ENCODE measurements at regions not wholly inside any gene's neighbourhood (a gene's known extent, or its start where the extent isn't known, plus 50 kb on each side); places are given as distances from the start of the nearest gene placed in this dataset.

GRCh38 chr9:1513105-1513504, 462.9 kb downstream of the DMRT2 start:
- Histone ChIP-seq H3K27me3 (replicated peaks in 2 of 5; ENCODE audit: control insufficient read depth in 4 of 5, insufficient read depth in 5 of 5, low read length in 4 of 5) (no peaks in the 10 kb centered on the region), H3K4me1 (ENCODE audit: control extremely low read depth in 1 of 4, control insufficient read depth in 4 of 4, insufficient read depth in 4 of 4, low read length in 3 of 4) (no peaks in the 10 kb centered on the region), H3K4me3 (ENCODE audit: control insufficient read depth in 1 of 7, extremely low read depth in 1 of 7, insufficient read depth in 4 of 7, low read depth in 2 of 7, low read length in 6 of 7) (no peak overlapping the region), H3K36me3 (ENCODE audit: control insufficient read depth in 4 of 4, insufficient read depth in 4 of 4, low read length in 3 of 4) (no peaks in the 10 kb centered on the region), H3K9me3 (ENCODE audit: control extremely low read depth in 1 of 5, control insufficient read depth in 4 of 5, insufficient read depth in 2 of 5, low read depth in 1 of 5, low read length in 4 of 5) (no peaks in the 10 kb centered on the region), H3K27ac (ENCODE audit: insufficient read depth in 1 of 2, low read depth in 1 of 2, low read length in 2 of 2, poor library complexity in 1 of 2, severe bottlenecking in 2 of 2) (no peak overlapping the region)
- ChIA-PET POLR2A (no interaction called here), CTCF (no interaction called here)
- WGBS (ENCODE audit: insufficient coverage), result no CpG with 5 or more reads among the region's 2 CpGs
- DNase-seq, result no peak

GRCh38 chr9:1514250-1514649, 464.1 kb downstream of the DMRT2 start:
- no peaks in the 10 kb centered on the region for H3K27me3 ChIP-seq (replicated peaks in 2 of 5; ENCODE audit: control insufficient read depth in 4 of 5, insufficient read depth in 5 of 5, low read length in 4 of 5)
- H3K9me3 ChIP-seq (ENCODE audit: control extremely low read depth in 1 of 5, control insufficient read depth in 4 of 5, insufficient read depth in 2 of 5, low read depth in 1 of 5, low read length in 4 of 5), result no peaks in the 10 kb centered on the region
- no peaks in the 10 kb centered on the region for H3K4me1 ChIP-seq (ENCODE audit: control extremely low read depth in 1 of 4, control insufficient read depth in 4 of 4, insufficient read depth in 4 of 4, low read length in 3 of 4)
- no peaks in the 10 kb centered on the region for H3K36me3 ChIP-seq (ENCODE audit: control insufficient read depth in 4 of 4, insufficient read depth in 4 of 4, low read length in 3 of 4)
- 78% methylated on average over 3 of the region's 3 CpGs for WGBS (ENCODE audit: insufficient coverage)
- H3K27ac ChIP-seq (ENCODE audit: insufficient read depth in 1 of 2, low read depth in 1 of 2, low read length in 2 of 2, poor library complexity in 1 of 2, severe bottlenecking in 2 of 2), result no peak overlapping the region
- POLR2A ChIA-PET, result no interaction called here
- CTCF ChIA-PET, result no interaction called here
- no peak for DNase-seq
- no peak overlapping the region for H3K4me3 ChIP-seq (ENCODE audit: control insufficient read depth in 1 of 7, extremely low read depth in 1 of 7, insufficient read depth in 4 of 7, low read depth in 2 of 7, low read length in 6 of 7)

DNA sequence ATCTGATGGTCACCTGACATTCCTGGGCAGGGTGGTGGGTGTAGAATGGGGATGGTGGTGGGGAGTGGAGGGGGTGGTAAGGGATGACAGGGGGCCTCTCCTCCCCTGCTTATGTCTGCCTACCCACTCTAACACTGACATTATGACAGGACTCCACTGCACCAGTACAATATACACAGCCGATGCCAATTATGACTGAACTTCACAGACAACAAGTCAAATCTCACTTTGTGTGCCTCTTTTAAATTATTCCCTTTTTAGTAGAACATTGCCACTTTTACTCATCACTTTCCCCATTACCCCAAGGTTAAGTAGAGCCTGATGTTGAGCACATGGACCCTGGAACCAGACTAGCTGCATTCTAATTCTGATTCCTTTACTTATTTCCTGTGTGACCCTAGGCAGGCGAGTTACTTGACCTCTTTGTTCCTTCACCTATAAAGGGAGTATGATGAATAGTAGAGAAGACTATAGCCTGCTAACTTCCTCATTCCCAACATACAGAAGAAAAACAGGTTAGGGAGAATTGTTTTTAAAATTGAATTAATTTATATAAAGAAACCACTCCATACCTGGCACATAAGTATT, 464.7 kb downstream of the DMRT2 start:
- CTCF ChIA-PET, result no interaction called here
- no peaks in the 10 kb centered on the region for H3K9me3 ChIP-seq (ENCODE audit: control extremely low read depth in 1 of 5, control insufficient read depth in 4 of 5, insufficient read depth in 2 of 5, low read depth in 1 of 5, low read length in 4 of 5)
- no peaks in the 10 kb centered on the region for H3K36me3 ChIP-seq (ENCODE audit: control insufficient read depth in 4 of 4, insufficient read depth in 4 of 4, low read length in 3 of 4)
- POLR2A ChIA-PET, result no interaction called here
- H3K27ac ChIP-seq (ENCODE audit: insufficient read depth in 1 of 2, low read depth in 1 of 2, low read length in 2 of 2, poor library complexity in 1 of 2, severe bottlenecking in 2 of 2), result no peak overlapping the region
- 100% methylated on average over 1 of the region's 2 CpGs for WGBS (ENCODE audit: insufficient coverage)
- H3K4me3 ChIP-seq (ENCODE audit: control insufficient read depth in 1 of 7, extremely low read depth in 1 of 7, insufficient read depth in 4 of 7, low read depth in 2 of 7, low read length in 6 of 7), result no peak overlapping the region
- no peaks in the 10 kb centered on the region for H3K4me1 ChIP-seq (ENCODE audit: control extremely low read depth in 1 of 4, control insufficient read depth in 4 of 4, insufficient read depth in 4 of 4, low read length in 3 of 4)
- DNase-seq, result no peak
- no peaks in the 10 kb centered on the region for H3K27me3 ChIP-seq (replicated peaks in 2 of 5; ENCODE audit: control insufficient read depth in 4 of 5, insufficient read depth in 5 of 5, low read length in 4 of 5)

- H3K27ac ChIP-seq (ENCODE audit: insufficient read depth in 1 of 2, low read depth in 1 of 2, low read length in 2 of 2, poor library complexity in 1 of 2, severe bottlenecking in 2 of 2), result no peak overlapping the region
- H3K4me3 ChIP-seq (ENCODE audit: control insufficient read depth in 1 of 7, extremely low read depth in 1 of 7, insufficient read depth in 4 of 7, low read depth in 2 of 7, low read length in 6 of 7), result no peak overlapping the region
- H3K36me3 ChIP-seq (ENCODE audit: control insufficient read depth in 4 of 4, insufficient read depth in 4 of 4, low read length in 3 of 4), result no peaks in the 10 kb centered on the region
- no peaks in the 10 kb centered on the region for H3K4me1 ChIP-seq (ENCODE audit: control extremely low read depth in 1 of 4, control insufficient read depth in 4 of 4, insufficient read depth in 4 of 4, low read length in 3 of 4)
- 96% methylated on average over 3 of the region's 3 CpGs for WGBS (ENCODE audit: insufficient coverage)
- no peaks in the 10 kb centered on the region for H3K9me3 ChIP-seq (ENCODE audit: control extremely low read depth in 1 of 5, control insufficient read depth in 4 of 5, insufficient read depth in 2 of 5, low read depth in 1 of 5, low read length in 4 of 5)
- H3K27me3 ChIP-seq (replicated peaks in 2 of 5; ENCODE audit: control insufficient read depth in 4 of 5, insufficient read depth in 5 of 5, low read length in 4 of 5), result no peaks in the 10 kb centered on the region
- ChIA-PET POLR2A (no interaction called here), CTCF (no interaction called here)
- no peak for DNase-seq
Observed at GRCh38 chr9:1515557-1515956, 465.4 kb downstream of the DMRT2 start.

- Histone ChIP-seq H3K27ac (ENCODE audit: insufficient read depth in 1 of 2, low read depth in 1 of 2, low read length in 2 of 2, poor library complexity in 1 of 2, severe bottlenecking in 2 of 2) (no peak overlapping the region), H3K4me1 (ENCODE audit: control extremely low read depth in 1 of 4, control insufficient read depth in 4 of 4, insufficient read depth in 4 of 4, low read length in 3 of 4) (no peaks in the 10 kb centered on the region), H3K27me3 (replicated peaks in 2 of 5; ENCODE audit: control insufficient read depth in 4 of 5, insufficient read depth in 5 of 5, low read length in 4 of 5) (no peaks in the 10 kb centered on the region), H3K9me3 (ENCODE audit: control extremely low read depth in 1 of 5, control insufficient read depth in 4 of 5, insufficient read depth in 2 of 5, low read depth in 1 of 5, low read length in 4 of 5) (no peaks in the 10 kb centered on the region), H3K36me3 (ENCODE audit: control insufficient read depth in 4 of 4, insufficient read depth in 4 of 4, low read length in 3 of 4) (no peaks in the 10 kb centered on the region), H3K4me3 (ENCODE audit: control insufficient read depth in 1 of 7, extremely low read depth in 1 of 7, insufficient read depth in 4 of 7, low read depth in 2 of 7, low read length in 6 of 7) (no peak overlapping the region)
- DNase-seq, result no peak
- CTCF ChIA-PET, result no interaction called here
- no CpG with 5 or more reads among the region's 4 CpGs for WGBS (ENCODE audit: insufficient coverage)
- POLR2A ChIA-PET, result no interaction called here
Observed at GRCh38 chr9:1521547-1521946, 471.4 kb downstream of the DMRT2 start.

DNA sequence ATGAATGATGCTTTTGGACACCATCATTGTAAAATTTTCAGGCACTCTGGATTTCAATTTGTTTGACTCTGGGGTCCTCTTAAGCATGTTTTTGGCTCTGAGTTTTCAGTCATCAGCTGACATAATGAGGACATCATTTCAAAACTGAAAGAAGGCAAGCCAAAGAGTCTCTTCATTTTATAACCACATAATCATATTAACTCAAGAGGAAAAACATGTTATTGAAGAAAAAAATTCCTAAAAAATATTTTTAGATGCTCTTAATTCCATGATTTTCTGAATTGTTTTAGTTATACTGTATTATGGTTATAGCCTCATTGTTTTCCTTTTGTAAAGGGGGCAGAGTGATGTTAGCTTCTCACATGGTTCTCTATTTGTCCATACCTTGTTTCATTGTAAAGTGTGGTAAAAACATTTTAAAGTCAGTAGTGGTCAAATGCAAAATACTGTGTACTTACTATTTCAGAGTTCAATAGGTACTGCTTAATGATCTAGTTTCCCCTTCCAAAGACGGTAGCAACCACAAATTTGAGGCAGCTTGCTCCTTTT, 472.1 kb downstream of the DMRT2 start:
- no peak overlapping the region for H3K4me3 ChIP-seq (ENCODE audit: control insufficient read depth in 1 of 7, extremely low read depth in 1 of 7, insufficient read depth in 4 of 7, low read depth in 2 of 7, low read length in 6 of 7)
- H3K36me3 ChIP-seq (ENCODE audit: control insufficient read depth in 4 of 4, insufficient read depth in 4 of 4, low read length in 3 of 4), result no peaks in the 10 kb centered on the region
- POLR2A ChIA-PET, result no interaction called here
- DNase-seq, result no peak
- no peaks in the 10 kb centered on the region for H3K9me3 ChIP-seq (ENCODE audit: control extremely low read depth in 1 of 5, control insufficient read depth in 4 of 5, insufficient read depth in 2 of 5, low read depth in 1 of 5, low read length in 4 of 5)
- CTCF ChIA-PET, result no interaction called here
- H3K27me3 ChIP-seq (replicated peaks in 2 of 5; ENCODE audit: control insufficient read depth in 4 of 5, insufficient read depth in 5 of 5, low read length in 4 of 5), result no peaks in the 10 kb centered on the region
- no CpG with 5 or more reads among the region's 1 CpG for WGBS (ENCODE audit: insufficient coverage)
- no peaks in the 10 kb centered on the region for H3K4me1 ChIP-seq (ENCODE audit: control extremely low read depth in 1 of 4, control insufficient read depth in 4 of 4, insufficient read depth in 4 of 4, low read length in 3 of 4)
- H3K27ac ChIP-seq (ENCODE audit: insufficient read depth in 1 of 2, low read depth in 1 of 2, low read length in 2 of 2, poor library complexity in 1 of 2, severe bottlenecking in 2 of 2), result no peak overlapping the region

GRCh38 chr9:1528456-1528855, 478.3 kb downstream of the DMRT2 start:
- Histone ChIP-seq H3K4me1 (ENCODE audit: control extremely low read depth in 1 of 4, control insufficient read depth in 4 of 4, insufficient read depth in 4 of 4, low read length in 3 of 4) (no peaks in the 10 kb centered on the region), H3K9me3 (ENCODE audit: control extremely low read depth in 1 of 5, control insufficient read depth in 4 of 5, insufficient read depth in 2 of 5, low read depth in 1 of 5, low read length in 4 of 5) (no peaks in the 10 kb centered on the region), H3K27ac (ENCODE audit: insufficient read depth in 1 of 2, low read depth in 1 of 2, low read length in 2 of 2, poor library complexity in 1 of 2, severe bottlenecking in 2 of 2) (no peak overlapping the region), H3K36me3 (ENCODE audit: control insufficient read depth in 4 of 4, insufficient read depth in 4 of 4, low read length in 3 of 4) (no peaks in the 10 kb centered on the region), H3K27me3 (replicated peaks in 2 of 5; ENCODE audit: control insufficient read depth in 4 of 5, insufficient read depth in 5 of 5, low read length in 4 of 5) (no peaks in the 10 kb centered on the region), H3K4me3 (ENCODE audit: control insufficient read depth in 1 of 7, extremely low read depth in 1 of 7, insufficient read depth in 4 of 7, low read depth in 2 of 7, low read length in 6 of 7) (no peak overlapping the region)
- POLR2A ChIA-PET, result no interaction called here
- CTCF ChIA-PET, result no interaction called here
- no peak for DNase-seq
- 93% methylated on average over 2 of the region's 2 CpGs for WGBS (ENCODE audit: insufficient coverage)

Measured in common myeloid progenitor, CD34-positive (primary cell).